ENCODE measurements at regions not wholly inside any gene's neighbourhood (a gene's known extent, or its start where the extent isn't known, plus 50 kb on each side); places are given as distances from the start of the nearest gene placed in this dataset.

DNA sequence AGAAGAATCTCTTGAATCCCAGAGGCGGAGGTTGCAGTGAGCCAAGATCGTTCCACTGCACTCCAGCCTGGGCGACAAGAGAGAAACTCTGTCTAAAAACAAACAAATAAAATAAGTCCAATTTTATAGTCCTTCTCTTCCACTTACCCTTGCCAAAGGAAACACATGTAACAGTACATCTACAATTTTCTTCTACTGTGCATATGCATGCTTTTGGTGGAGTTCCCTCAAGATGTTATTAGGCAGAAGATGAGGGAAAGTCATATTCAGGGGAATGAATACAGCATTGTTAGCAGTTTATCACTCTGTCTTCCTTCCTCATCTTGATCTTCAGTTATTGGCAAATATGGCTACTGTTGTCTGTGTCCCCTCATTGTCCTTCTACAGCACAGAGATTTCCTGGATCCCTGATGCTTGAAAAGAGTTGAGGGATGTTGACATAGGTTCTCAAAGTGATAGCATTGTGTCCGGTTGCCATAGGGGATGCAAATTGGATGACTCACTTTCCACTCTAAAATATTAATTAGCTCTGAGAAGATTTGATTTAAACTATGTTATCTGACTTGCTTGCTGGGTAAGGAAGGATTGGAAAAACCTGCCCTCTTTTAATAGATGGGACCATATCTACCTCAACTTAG lies 1173.6 kb downstream of the KCNT2 start:
- no peak overlapping the region for H3K27ac Mint-ChIP-seq
- no peaks in the 10 kb centered on the region for H3K4me1 Mint-ChIP-seq
- no peaks in the 10 kb centered on the region for H3K9me3 Mint-ChIP-seq
- no peaks in the 10 kb centered on the region for H3K27me3 Mint-ChIP-seq
- H3K4me3 Mint-ChIP-seq: peak overlapping the region in 1 of 2 donors; percentile 12
- ATAC-seq: no peak
- DNase-seq: no peak

DNA sequence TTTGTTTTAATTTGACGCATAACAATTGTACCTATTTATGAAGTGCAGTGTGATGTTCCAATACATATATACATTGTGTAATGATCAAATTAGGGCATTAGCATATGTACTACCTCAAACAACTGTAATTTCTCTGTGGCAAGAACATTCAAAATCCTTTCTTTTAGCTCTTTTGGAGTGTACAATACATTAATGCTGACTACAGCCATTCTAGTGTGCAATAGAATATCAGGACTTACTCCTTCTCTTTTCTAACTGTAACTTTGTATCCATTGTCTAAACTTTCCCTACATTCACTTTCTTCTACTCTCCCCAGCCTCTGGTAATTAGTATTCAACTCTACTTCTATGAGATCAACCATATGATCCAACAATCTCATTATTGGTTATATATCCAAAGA lies 1177.4 kb downstream of the KCNT2 start:
- ATAC-seq (no peak), DNase-seq (no peak)
- no peak overlapping the region for H3K27ac Mint-ChIP-seq
- no peaks in the 10 kb centered on the region for H3K4me1 Mint-ChIP-seq
- H3K9me3 Mint-ChIP-seq: peaks cover 0 to 5% of the 10 kb centered on the region in 2 donors
- H3K4me3 Mint-ChIP-seq: no peak overlapping the region
- no peaks in the 10 kb centered on the region for H3K27me3 Mint-ChIP-seq

DNA sequence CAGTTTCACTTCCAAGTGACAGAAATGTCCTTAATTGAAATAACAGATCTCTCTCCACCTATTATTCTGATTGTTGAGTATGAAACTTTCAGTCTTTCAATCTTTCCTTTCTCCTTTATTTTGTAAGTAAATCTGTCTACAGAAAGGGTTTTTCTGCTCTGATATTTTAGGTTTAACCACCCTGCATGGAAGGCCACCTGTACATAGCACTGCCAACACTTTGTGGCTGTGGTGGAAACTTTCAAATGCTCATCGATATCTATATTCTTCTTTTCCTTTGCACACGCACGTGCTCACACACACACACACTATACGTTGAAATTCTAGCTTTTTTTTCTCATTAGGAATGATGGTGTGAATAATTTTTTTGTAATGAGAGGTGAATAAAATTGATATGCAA lies 1179.3 kb downstream of the KCNT2 start:
- H3K4me3 Mint-ChIP-seq: no peak overlapping the region
- H3K27me3 Mint-ChIP-seq: no peaks in the 10 kb centered on the region
- DNase-seq (no peak), ATAC-seq (no peak)
- H3K9me3 Mint-ChIP-seq: peaks cover 0 to 5% of the 10 kb centered on the region in 2 donors
- H3K27ac Mint-ChIP-seq: no peak overlapping the region
- H3K4me1 Mint-ChIP-seq: no peaks in the 10 kb centered on the region

GRCh38 chr1:195415584-195415983 lies 1192.7 kb downstream of the KCNT2 start:
- Mint-ChIP-seq H3K4me3 (no peak overlapping the region), H3K27ac (no peak overlapping the region), H3K27me3 (no peaks in the 10 kb centered on the region), H3K4me1 (no peaks in the 10 kb centered on the region), H3K9me3 (peaks cover 9% of the 10 kb centered on the region in 2 donors)
- ATAC-seq (no peak), DNase-seq (no peak)

DNA sequence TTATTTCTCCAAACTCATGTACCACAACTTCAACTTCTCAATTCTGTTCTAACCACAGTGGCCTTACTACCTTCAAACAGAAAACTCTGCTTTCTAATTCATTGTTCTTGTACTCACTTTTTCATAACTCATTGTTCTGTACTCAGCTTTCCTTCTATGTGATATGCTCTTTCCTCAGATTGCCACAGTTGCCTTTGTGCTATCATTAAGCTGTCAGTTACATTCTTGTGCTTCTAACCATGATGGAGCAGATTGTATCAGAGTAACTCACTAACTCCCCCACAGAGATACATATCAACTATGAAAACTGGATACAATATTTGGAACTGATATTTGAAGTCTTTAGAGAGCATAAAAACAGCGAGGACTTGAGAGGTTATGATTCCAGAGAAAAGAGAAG lies 1213.7 kb downstream of the KCNT2 start:
- no peak overlapping the region for H3K27ac Mint-ChIP-seq
- no peak for DNase-seq
- H3K9me3 Mint-ChIP-seq: peaks cover 9 to 14% of the 10 kb centered on the region in 2 donors
- H3K27me3 Mint-ChIP-seq: no peaks in the 10 kb centered on the region
- no peaks in the 10 kb centered on the region for H3K4me1 Mint-ChIP-seq
- no peak for ATAC-seq
- no peak overlapping the region for H3K4me3 Mint-ChIP-seq

- H3K27me3 Mint-ChIP-seq: no peaks in the 10 kb centered on the region
- DNase-seq: no peak
- no peak overlapping the region for H3K4me3 Mint-ChIP-seq
- no peak for ATAC-seq
- no peak overlapping the region for H3K27ac Mint-ChIP-seq
- no peaks in the 10 kb centered on the region for H3K4me1 Mint-ChIP-seq
- H3K9me3 Mint-ChIP-seq: no peaks in the 10 kb centered on the region
These were observed 1232.0 kb downstream of the KCNT2 start for GRCh38 chr1:195376190-195376589.

GRCh38 chr1:195373856-195374255 lies 1234.4 kb downstream of the KCNT2 start:
- no peaks in the 10 kb centered on the region for H3K4me1 Mint-ChIP-seq
- ATAC-seq: no peak
- no peak for DNase-seq
- H3K27ac Mint-ChIP-seq: no peak overlapping the region
- H3K27me3 Mint-ChIP-seq: no peaks in the 10 kb centered on the region
- no peak overlapping the region for H3K4me3 Mint-ChIP-seq
- H3K9me3 Mint-ChIP-seq: no peaks in the 10 kb centered on the region

- no peak for DNase-seq
- Mint-ChIP-seq H3K4me1 (no peaks in the 10 kb centered on the region), H3K27me3 (no peaks in the 10 kb centered on the region), H3K9me3 (no peaks in the 10 kb centered on the region), H3K27ac (no peak overlapping the region), H3K4me3 (no peak overlapping the region)
- no peak for ATAC-seq
These were observed 1263.1 kb downstream of the KCNT2 start for GRCh38 chr1:195345149-195345548.

DNA sequence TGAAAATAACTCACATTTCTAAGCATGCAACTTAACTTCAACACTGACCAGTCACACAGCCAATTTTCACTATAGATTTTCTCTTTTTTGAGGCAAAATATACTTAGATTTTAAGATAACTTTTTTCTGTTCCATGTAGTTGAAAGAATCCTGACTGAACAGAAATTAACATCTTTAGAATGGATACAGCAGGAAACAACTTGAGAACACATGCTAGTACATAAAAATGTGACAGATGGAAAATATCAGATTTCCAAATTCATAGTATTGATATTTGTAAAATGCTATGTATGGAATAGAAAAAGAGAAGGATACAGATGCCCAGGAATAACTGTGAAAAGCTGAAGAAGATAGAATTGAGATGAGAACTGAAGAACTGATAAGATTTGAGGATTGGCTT lies 1270.6 kb downstream of the KCNT2 start:
- H3K4me3 Mint-ChIP-seq: no peak overlapping the region
- ATAC-seq (no peak), DNase-seq (no peak)
- peaks cover 0 to 4% of the 10 kb centered on the region in 2 donors for H3K9me3 Mint-ChIP-seq
- H3K27me3 Mint-ChIP-seq: no peaks in the 10 kb centered on the region
- H3K4me1 Mint-ChIP-seq: no peaks in the 10 kb centered on the region
- H3K27ac Mint-ChIP-seq: no peak overlapping the region

- Mint-ChIP-seq H3K4me1 (no peaks in the 10 kb centered on the region), H3K4me3 (no peak overlapping the region), H3K27ac (no peak overlapping the region), H3K27me3 (no peaks in the 10 kb centered on the region), H3K9me3 (peaks cover 0 to 4% of the 10 kb centered on the region in 2 donors)
- DNase-seq: no peak
- ATAC-seq: no peak
These were observed 1271.4 kb downstream of the KCNT2 start for GRCh38 chr1:195336812-195337211.

DNA sequence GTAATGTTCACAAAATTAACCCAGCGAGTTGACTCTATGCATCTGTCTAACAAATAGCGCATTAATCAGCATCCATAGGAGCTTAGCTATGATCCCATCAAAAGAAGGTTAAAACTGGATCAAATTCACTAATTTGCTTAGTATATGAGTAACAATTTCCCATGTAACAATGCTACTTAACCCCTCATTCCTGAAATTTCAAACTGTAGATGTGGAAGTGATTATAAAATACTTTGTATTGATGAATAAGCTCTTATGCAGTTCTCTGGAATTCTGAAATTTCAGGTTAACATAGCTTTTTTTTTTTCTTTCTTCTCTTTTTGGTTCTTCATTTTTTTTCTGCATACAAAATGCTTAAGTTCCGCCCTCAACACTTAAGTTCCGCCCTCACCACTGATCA lies 1272.7 kb downstream of the KCNT2 start:
- H3K9me3 Mint-ChIP-seq: peaks cover 0 to 4% of the 10 kb centered on the region in 2 donors
- no peak overlapping the region for H3K27ac Mint-ChIP-seq
- ATAC-seq: no peak
- H3K4me3 Mint-ChIP-seq: no peak overlapping the region
- H3K4me1 Mint-ChIP-seq: no peaks in the 10 kb centered on the region
- DNase-seq: no peak
- no peaks in the 10 kb centered on the region for H3K27me3 Mint-ChIP-seq

DNA sequence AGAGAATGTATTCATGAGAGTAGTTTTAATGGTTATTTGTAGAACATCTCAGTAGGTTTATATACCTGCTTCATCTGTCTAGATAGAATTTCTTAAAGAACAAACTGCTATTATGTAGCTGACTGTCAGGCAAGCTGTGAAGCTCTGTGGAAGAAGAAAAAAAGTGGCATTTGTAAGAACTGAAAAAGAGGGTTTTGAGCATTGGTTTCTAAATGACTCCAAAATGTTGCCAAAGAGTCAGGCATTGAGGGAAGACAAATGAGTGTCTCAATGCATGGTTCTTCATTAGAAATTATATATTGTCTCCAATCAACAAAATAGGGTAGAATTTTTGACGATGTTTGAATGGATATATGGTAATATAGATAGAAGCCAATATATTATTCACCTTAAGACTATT lies 1276.1 kb downstream of the KCNT2 start:
- H3K27ac Mint-ChIP-seq: no peak overlapping the region
- H3K9me3 Mint-ChIP-seq: peaks cover 7 to 9% of the 10 kb centered on the region in 2 donors
- no peak for DNase-seq
- no peaks in the 10 kb centered on the region for H3K27me3 Mint-ChIP-seq
- ATAC-seq: no peak
- no peak overlapping the region for H3K4me3 Mint-ChIP-seq
- no peaks in the 10 kb centered on the region for H3K4me1 Mint-ChIP-seq

- ATAC-seq (no peak), DNase-seq (no peak)
- H3K4me1 Mint-ChIP-seq: no peaks in the 10 kb centered on the region
- H3K27ac Mint-ChIP-seq: no peak overlapping the region
- H3K27me3 Mint-ChIP-seq: no peaks in the 10 kb centered on the region
- H3K9me3 Mint-ChIP-seq: peaks cover 7 to 17% of the 10 kb centered on the region in 2 donors
- H3K4me3 Mint-ChIP-seq: no peak overlapping the region
These were observed 1279.6 kb downstream of the KCNT2 start for GRCh38 chr1:195328681-195329080.

DNA sequence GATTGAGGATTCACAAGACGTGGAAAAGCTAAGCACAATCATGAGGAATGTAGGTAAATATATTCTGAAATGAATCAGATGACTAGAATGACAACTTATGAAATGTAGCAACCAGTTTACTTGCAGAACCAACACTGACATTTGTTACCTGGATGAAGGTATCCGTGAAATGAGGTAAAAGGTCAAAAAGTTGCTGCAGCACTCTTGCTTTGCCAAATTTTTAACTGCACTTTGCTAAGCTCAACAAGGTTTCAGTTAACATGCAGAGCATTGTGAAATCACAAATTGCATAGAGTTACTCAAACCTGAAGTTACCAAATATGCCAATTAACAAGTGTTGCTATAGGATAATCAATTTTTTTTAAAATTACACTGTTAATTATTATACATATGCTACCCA lies 1280.1 kb downstream of the KCNT2 start:
- DNase-seq: no peak
- ATAC-seq: no peak
- Mint-ChIP-seq H3K27ac (no peak overlapping the region), H3K4me1 (no peaks in the 10 kb centered on the region), H3K4me3 (no peak overlapping the region), H3K27me3 (no peaks in the 10 kb centered on the region), H3K9me3 (peaks cover 7 to 17% of the 10 kb centered on the region in 2 donors)

GRCh38 chr1:195327361-195327760 lies 1280.9 kb downstream of the KCNT2 start:
- H3K4me1 Mint-ChIP-seq: no peaks in the 10 kb centered on the region

GRCh38 chr1:195326325-195326724 lies 1281.9 kb downstream of the KCNT2 start:
- peaks cover 7 to 23% of the 10 kb centered on the region in 2 donors for H3K9me3 Mint-ChIP-seq
- no peak overlapping the region for H3K27ac Mint-ChIP-seq
- H3K4me1 Mint-ChIP-seq: no peaks in the 10 kb centered on the region
- DNase-seq (no peak), ATAC-seq (no peak)
- no peak overlapping the region for H3K4me3 Mint-ChIP-seq
- no peaks in the 10 kb centered on the region for H3K27me3 Mint-ChIP-seq

More at GRCh38 chr1:195327361-195327760, 1280.9 kb downstream of the KCNT2 start:
- Mint-ChIP-seq H3K27me3 (no peaks in the 10 kb centered on the region), H3K4me3 (no peak overlapping the region), H3K9me3 (peaks cover 7 to 20% of the 10 kb centered on the region in 2 donors), H3K27ac (no peak overlapping the region)
- ATAC-seq (no peak), DNase-seq (no peak)

DNA sequence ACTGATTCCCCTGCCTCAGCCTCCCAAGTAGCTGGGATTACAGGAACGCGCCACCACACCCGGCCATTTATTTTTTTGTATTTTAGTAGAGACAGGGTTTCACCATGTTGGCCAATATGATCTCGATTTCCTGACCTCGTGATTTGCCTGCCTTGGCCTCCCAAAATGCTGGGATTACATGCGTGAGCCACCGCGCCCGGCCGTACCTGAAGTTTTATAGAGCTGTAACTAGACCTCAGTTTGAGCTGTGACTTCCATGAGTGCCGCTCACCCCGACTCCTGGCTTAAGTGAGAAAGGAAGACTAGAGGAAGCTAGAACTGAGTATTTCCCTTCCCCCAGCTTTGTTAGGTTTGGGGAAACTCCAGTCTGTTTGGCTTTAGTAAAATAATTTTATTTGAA lies 1283.1 kb downstream of the KCNT2 start:
- Mint-ChIP-seq H3K4me1 (no peaks in the 10 kb centered on the region), H3K27ac (no peak overlapping the region)

More for the DNA sequence above, 1283.1 kb downstream of the KCNT2 start:
- no peaks in the 10 kb centered on the region for H3K27me3 Mint-ChIP-seq
- no peak for DNase-seq
- peaks cover 4 to 21% of the 10 kb centered on the region in 2 donors for H3K9me3 Mint-ChIP-seq
- H3K4me3 Mint-ChIP-seq: no peak overlapping the region
- no peak for ATAC-seq
